ENCODE measurements at regions not wholly inside any gene's neighbourhood (a gene's known extent, or its start where the extent isn't known, plus 50 kb on each side); places are given as distances from the start of the nearest gene placed in this dataset.
"Not testable (repeated sequence)": the region's sequence is repeated elsewhere in the genome, so short reads cannot be mapped to it uniquely, and the experiment has no call there.

DNA sequence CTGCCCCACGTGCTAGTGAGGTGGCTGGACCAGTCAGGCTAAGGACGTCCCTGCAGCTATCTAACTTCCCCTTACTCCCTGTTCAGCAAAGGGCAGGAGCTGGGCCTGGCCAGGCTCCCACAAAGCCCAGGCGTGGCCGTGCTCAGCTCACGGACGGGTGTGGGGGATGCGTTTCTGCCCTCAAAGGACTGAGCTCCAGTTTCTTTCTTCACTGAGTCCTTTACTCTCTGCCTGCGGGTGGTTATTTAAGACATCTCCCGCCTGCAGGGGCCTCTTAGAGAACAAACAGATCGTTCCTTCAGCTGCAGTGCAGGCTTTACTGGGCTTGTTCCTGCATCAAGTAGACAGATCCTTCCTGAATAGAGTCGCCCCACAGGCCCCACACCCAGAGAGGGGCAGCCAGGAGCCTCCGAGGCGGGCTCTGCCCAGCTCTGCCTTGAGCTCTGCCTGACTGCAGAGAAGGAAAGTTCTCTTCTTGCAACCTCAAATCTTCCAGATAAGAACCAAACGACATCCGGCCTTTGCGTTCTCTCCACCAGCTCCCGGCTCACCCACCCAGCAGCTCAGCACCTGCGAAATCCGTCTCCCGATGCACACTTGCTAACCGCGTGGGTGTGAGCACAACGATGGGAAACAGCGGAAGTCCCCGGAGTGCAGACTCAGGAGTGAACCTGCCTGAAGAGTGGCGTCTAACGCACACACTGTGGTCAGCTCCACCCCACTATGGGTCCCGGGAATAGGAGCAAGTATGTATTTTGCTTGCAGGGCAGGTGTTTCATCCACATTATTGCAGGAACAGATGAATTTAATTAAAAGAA is 460.0 kb downstream of the PREX1 start:
- H4K20me1 ChIP-seq (ENCODE audit: low read depth); H3K9me3 ChIP-seq (ENCODE audit: low read depth); H3K36me3 Mint-ChIP-seq; H3K9ac ChIP-seq; H3K27ac Mint-ChIP-seq; H3K4me3 Mint-ChIP-seq; H3K4me3 ChIP-seq; H3K27me3 ChIP-seq; H3K79me2 ChIP-seq (ENCODE audit: low read depth); H2AFZ ChIP-seq (replicated peaks); H3K36me3 ChIP-seq; H3K27ac ChIP-seq: not testable (repeated sequence)
- Histone ChIP-seq H3K4me2 (peak overlapping the region; percentile 49), H3F3A (ENCODE audit: low read depth) (peaks cover 18% of the 10 kb centered on the region), H3K4me1 (peaks cover 29% of the 10 kb centered on the region)
- H3K27me3 Mint-ChIP-seq (ENCODE audit: insufficient read depth, low read depth): peaks cover 40% of the 10 kb centered on the region
- peak; percentile 56 for TF ChIP-seq EZH2phosphoT487 (IDR thresholded peaks at IDR 0.05)
- peaks cover 22% of the 10 kb centered on the region for H3K9me3 Mint-ChIP-seq
- H3K4me1 Mint-ChIP-seq: peaks cover 61% of the 10 kb centered on the region
- DNase-seq (ENCODE audit: low spot score): peak; percentile 76

DNA sequence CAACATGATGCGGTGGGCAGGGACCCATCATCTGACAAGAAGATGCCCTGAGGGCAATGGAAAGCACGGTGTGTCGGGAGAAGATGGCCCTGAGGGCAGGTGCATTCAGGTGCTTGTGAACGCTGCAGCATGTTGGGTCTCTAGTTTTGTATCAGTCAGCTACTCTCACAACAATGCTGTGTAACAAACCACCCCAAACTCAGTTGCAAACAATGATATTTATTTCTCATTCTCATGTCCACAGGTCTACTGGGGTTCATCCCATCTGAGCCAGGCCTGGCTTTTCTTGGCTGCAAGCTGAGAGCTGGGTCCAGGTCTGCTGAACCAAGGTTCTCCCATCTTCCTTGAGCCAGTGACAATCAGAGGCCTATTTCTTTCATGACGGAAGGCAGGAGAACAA is 461.6 kb downstream of the PREX1 start:
- Histone ChIP-seq H3K9ac (no peak overlapping the region), H3K27me3 (peaks cover 8% of the 10 kb centered on the region), H3K9me3 (ENCODE audit: low read depth) (no peaks in the 10 kb centered on the region), H3K4me2 (no peak overlapping the region), H3K4me3 (no peak overlapping the region), H3K27ac (no peak overlapping the region), H3K79me2 (ENCODE audit: low read depth) (no peaks in the 10 kb centered on the region), H4K20me1 (ENCODE audit: low read depth) (no peaks in the 10 kb centered on the region), H3K36me3 (no peaks in the 10 kb centered on the region), H2AFZ (replicated peaks) (no peak overlapping the region), H3F3A (ENCODE audit: low read depth) (peaks cover 18% of the 10 kb centered on the region), H3K4me1 (peaks cover 27% of the 10 kb centered on the region)
- TF ChIP-seq, protein P1, sequence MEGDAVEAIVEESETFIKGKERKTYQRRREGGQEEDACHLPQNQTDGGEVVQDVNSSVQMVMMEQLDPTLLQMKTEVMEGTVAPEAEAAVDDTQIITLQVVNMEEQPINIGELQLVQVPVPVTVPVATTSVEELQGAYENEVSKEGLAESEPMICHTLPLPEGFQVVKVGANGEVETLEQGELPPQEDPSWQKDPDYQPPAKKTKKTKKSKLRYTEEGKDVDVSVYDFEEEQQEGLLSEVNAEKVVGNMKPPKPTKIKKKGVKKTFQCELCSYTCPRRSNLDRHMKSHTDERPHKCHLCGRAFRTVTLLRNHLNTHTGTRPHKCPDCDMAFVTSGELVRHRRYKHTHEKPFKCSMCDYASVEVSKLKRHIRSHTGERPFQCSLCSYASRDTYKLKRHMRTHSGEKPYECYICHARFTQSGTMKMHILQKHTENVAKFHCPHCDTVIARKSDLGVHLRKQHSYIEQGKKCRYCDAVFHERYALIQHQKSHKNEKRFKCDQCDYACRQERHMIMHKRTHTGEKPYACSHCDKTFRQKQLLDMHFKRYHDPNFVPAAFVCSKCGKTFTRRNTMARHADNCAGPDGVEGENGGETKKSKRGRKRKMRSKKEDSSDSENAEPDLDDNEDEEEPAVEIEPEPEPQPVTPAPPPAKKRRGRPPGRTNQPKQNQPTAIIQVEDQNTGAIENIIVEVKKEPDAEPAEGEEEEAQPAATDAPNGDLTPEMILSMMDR (IDR thresholded peaks at IDR 0.05): no peak
- TF ChIP-seq EZH2 (IDR thresholded peaks at IDR 0.05) (no peak), EZH2phosphoT487 (IDR thresholded peaks at IDR 0.05) (no peak)
- Mint-ChIP-seq H3K27me3 (ENCODE audit: insufficient read depth, low read depth) (peaks cover 41% of the 10 kb centered on the region), H3K27ac (no peak overlapping the region), H3K36me3 (peaks cover 2% of the 10 kb centered on the region), H3K4me1 (peaks cover 53% of the 10 kb centered on the region), H3K9me3 (peaks cover 25% of the 10 kb centered on the region), H3K4me3 (no peak overlapping the region)
- no peak for DNase-seq (ENCODE audit: low spot score)

- H3F3A ChIP-seq (ENCODE audit: low read depth): peaks cover 18% of the 10 kb centered on the region
- H4K20me1 ChIP-seq (ENCODE audit: low read depth): no peaks in the 10 kb centered on the region
- H3K27ac ChIP-seq: no peak overlapping the region
- H3K9me3 Mint-ChIP-seq: peaks cover 27% of the 10 kb centered on the region
- H3K4me1 ChIP-seq: peaks cover 23% of the 10 kb centered on the region
- H3K4me3 ChIP-seq: no peak overlapping the region
- no peaks in the 10 kb centered on the region for H3K9me3 ChIP-seq (ENCODE audit: low read depth)
- no peaks in the 10 kb centered on the region for H3K36me3 ChIP-seq
- no peak overlapping the region for H2AFZ ChIP-seq (replicated peaks)
- no peak overlapping the region for H3K9ac ChIP-seq
- H3K4me3 Mint-ChIP-seq: peak overlapping the region; percentile 6
- H3K4me2 ChIP-seq: no peak overlapping the region
- peaks cover 37% of the 10 kb centered on the region for H3K27me3 Mint-ChIP-seq (ENCODE audit: insufficient read depth, low read depth)
- peaks cover 47% of the 10 kb centered on the region for H3K4me1 Mint-ChIP-seq
- no peak for TF ChIP-seq EZH2phosphoT487 (IDR thresholded peaks at IDR 0.05)
- peaks cover 8% of the 10 kb centered on the region for H3K27me3 ChIP-seq
- no peaks in the 10 kb centered on the region for H3K79me2 ChIP-seq (ENCODE audit: low read depth)
- H3K27ac Mint-ChIP-seq: peak overlapping the region; percentile 5
- peaks cover 2% of the 10 kb centered on the region for H3K36me3 Mint-ChIP-seq
- DNase-seq (ENCODE audit: low spot score): no peak
These were observed 462.9 kb downstream of the PREX1 start for GRCh38 chr20:48364688-48365421.

GRCh38 chr20:48364055-48364454 is 463.7 kb downstream of the PREX1 start:
- H3K27ac Mint-ChIP-seq: no peak overlapping the region
- H3K4me3 Mint-ChIP-seq: no peak overlapping the region
- H3K4me1 ChIP-seq: peaks cover 19% of the 10 kb centered on the region
- no peak overlapping the region for H3K27ac ChIP-seq
- no peaks in the 10 kb centered on the region for H3K9me3 ChIP-seq (ENCODE audit: low read depth)
- no peaks in the 10 kb centered on the region for H3K79me2 ChIP-seq (ENCODE audit: low read depth)
- no peaks in the 10 kb centered on the region for H4K20me1 ChIP-seq (ENCODE audit: low read depth)
- TF ChIP-seq, protein P1 (IDR thresholded peaks at IDR 0.05): no peak
- TF ChIP-seq EZH2phosphoT487 (IDR thresholded peaks at IDR 0.05): no peak
- TF ChIP-seq EZH2 (IDR thresholded peaks at IDR 0.05): no peak
- H3F3A ChIP-seq (ENCODE audit: low read depth): peaks cover 18% of the 10 kb centered on the region
- H3K9me3 Mint-ChIP-seq: peaks cover 27% of the 10 kb centered on the region
- H3K36me3 Mint-ChIP-seq: peaks cover 2% of the 10 kb centered on the region
- H3K4me1 Mint-ChIP-seq: peaks cover 41% of the 10 kb centered on the region
- H3K27me3 ChIP-seq: peaks cover 8% of the 10 kb centered on the region
- H3K36me3 ChIP-seq: no peaks in the 10 kb centered on the region
- H3K4me3 ChIP-seq: no peak overlapping the region
- no peak overlapping the region for H3K4me2 ChIP-seq
- peaks cover 40% of the 10 kb centered on the region for H3K27me3 Mint-ChIP-seq (ENCODE audit: insufficient read depth, low read depth)
- H2AFZ ChIP-seq (replicated peaks): no peak overlapping the region
- DNase-seq (ENCODE audit: low spot score): no peak
- no peak overlapping the region for H3K9ac ChIP-seq
